Loucy (cell line): ENCODE measurements at regions not wholly inside any gene's neighbourhood (a gene's known extent, or its start where the extent isn't known, plus 50 kb on each side); places are given as distances from the start of the nearest gene placed in this dataset.

Experiments used
- CTCF ChIP-seq: fragments of 200-600 bp; sonication (generic); conservative IDR thresholded peaks from 2 replicates; pipeline ENCODE4 v1.5.1; 2014; ENCODE audit warnings: mild to moderate bottlenecking, antibody characterized with exemption, low read length
- EZH2phosphoT487 ChIP-seq: fragments of 200-600 bp; IDR thresholded peaks from 2 replicates; pipeline ENCODE4 v1.6.1; 2018; ENCODE audit warnings: antibody characterized with exemption, mild to moderate bottlenecking, moderate library complexity, borderline replicate concordance

GRCh38 chr1:166682588-166682987 lies 156.7 kb upstream of the POGK start:
- TF ChIP-seq CTCF (no peak), EZH2phosphoT487 (no peak)
